MM.1S (cell line): ENCODE measurements at regions not wholly inside any gene's neighbourhood (a gene's known extent, or its start where the extent isn't known, plus 50 kb on each side); places are given as distances from the start of the nearest gene placed in this dataset.

ENCODE experiments used
- DNase-seq: peaks from one replicate; pipeline ENCODE4 v3.0.0-alpha.2; 2015
- H2AFZ ChIP-seq: fragments of 300-600 bp; sonication (generic); 2 replicates; pipeline ENCODE4 v1.6.0; 2016; ENCODE audit warnings: antibody characterized with exemption, low read length
- H3F3A ChIP-seq: fragments of 300-600 bp; sonication (generic); 2 replicates; pipeline ENCODE4 v1.6.1; 2016; ENCODE audit warnings: mild to moderate bottlenecking, antibody characterized with exemption, low read length, moderate library complexity, mixed read lengths; ENCODE audit not compliant: insufficient read depth
- H3K27ac ChIP-seq: fragments of 300-600 bp; sonication (generic); 2 replicates; pipeline ENCODE4 v1.5.1; 2016; ENCODE audit warnings: mild to moderate bottlenecking, low read length
- H3K27me3 ChIP-seq: fragments of 300-600 bp; sonication (generic); replicated peaks from 2 replicates; pipeline ENCODE4 v1.6.0; 2016; ENCODE audit warnings: low read length; ENCODE audit not compliant: insufficient read depth
- H3K36me3 ChIP-seq: fragments of 300-600 bp; sonication (generic); replicated peaks from 2 replicates; pipeline ENCODE4 v1.6.1; 2016; ENCODE audit warnings: mild to moderate bottlenecking, low read length, mixed read lengths; ENCODE audit not compliant: insufficient read depth
- H3K4me1 ChIP-seq: fragments of 300-600 bp; sonication (generic); 2 replicates; pipeline ENCODE4 v1.6.1; 2016; ENCODE audit warnings: low read length, mixed read lengths
- H3K4me2 ChIP-seq: fragments of 300-600 bp; sonication (generic); 2 replicates; pipeline ENCODE4 v1.6.0; 2016; ENCODE audit warnings: low read depth, low read length
- H3K4me3 ChIP-seq: fragments of 300-600 bp; sonication (generic); 2 replicates; pipeline ENCODE4 v1.5.1; 2016; ENCODE audit warnings: low read length, mixed read lengths
- H3K79me2 ChIP-seq: fragments of 300-600 bp; sonication (generic); 2 replicates; pipeline ENCODE4 v1.6.1; 2016; ENCODE audit warnings: mixed run types, low read length, mixed read lengths
- H3K9ac ChIP-seq: fragments of 300-600 bp; sonication (generic); 2 replicates; pipeline ENCODE4 v1.6.1; 2016; ENCODE audit warnings: low read length, mixed read lengths
- H3K9me2 ChIP-seq: fragments of 300-600 bp; sonication (generic); replicated peaks from 2 replicates; pipeline ENCODE4 v1.6.1; 2016; ENCODE audit warnings: mild to moderate bottlenecking, low read length, mixed read lengths; ENCODE audit not compliant: insufficient read depth
- H3K9me3 ChIP-seq: fragments of 300-600 bp; sonication (generic); replicated peaks from 2 replicates; pipeline ENCODE4 v1.6.1; 2016; ENCODE audit warnings: mild to moderate bottlenecking, low read length, mixed read lengths; ENCODE audit not compliant: insufficient read depth
- H4K20me1 ChIP-seq: fragments of 300-600 bp; sonication (generic); 2 replicates; pipeline ENCODE4 v1.6.1; 2016; ENCODE audit warnings: mild to moderate bottlenecking, low read length, moderate library complexity, mixed read lengths; ENCODE audit not compliant: insufficient read depth
- CTCF ChIP-seq: fragments of 300-600 bp; sonication (generic); IDR thresholded peaks from 2 replicates; pipeline ENCODE4 v1.5.1; 2016; ENCODE audit warnings: antibody characterized with exemption, low read length, mixed read lengths
- EZH2 ChIP-seq: fragments of 300-600 bp; sonication (generic); optimal IDR thresholded peaks from 2 replicates; pipeline ENCODE3; 2017; ENCODE audit warnings: low read depth, mild to moderate bottlenecking, antibody characterized with exemption, low read length, mixed read lengths
- EZH2phosphoT487 ChIP-seq: fragments of 300-600 bp; sonication (generic); IDR thresholded peaks from 2 replicates; pipeline ENCODE4 v1.6.1; 2018; ENCODE audit warnings: antibody characterized with exemption, low read length

GRCh38 chr6:157770946-157771345 is 52.1 kb upstream of the SNX9 start:
- H3K9me3 ChIP-seq = no peaks in the 10 kb centered on the region
- no peaks in the 10 kb centered on the region for H3F3A ChIP-seq
- H4K20me1 ChIP-seq = no peaks in the 10 kb centered on the region
- H3K27ac ChIP-seq = no peak overlapping the region
- no peaks in the 10 kb centered on the region for H3K36me3 ChIP-seq
- DNase-seq = no peak
- no peak overlapping the region for H3K4me2 ChIP-seq
- no peak overlapping the region for H3K4me3 ChIP-seq
- no peaks in the 10 kb centered on the region for H3K79me2 ChIP-seq
- no peak overlapping the region for H2AFZ ChIP-seq
- H3K9ac ChIP-seq = no peak overlapping the region
- no peaks in the 10 kb centered on the region for H3K9me2 ChIP-seq
- no peaks in the 10 kb centered on the region for H3K4me1 ChIP-seq
- no peaks in the 10 kb centered on the region for H3K27me3 ChIP-seq
- TF ChIP-seq EZH2phosphoT487 (no peak), EZH2 (no peak), CTCF (no peak)

GRCh38 chr6:157772820-157773219 is 50.2 kb upstream of the SNX9 start:
- TF ChIP-seq EZH2 (no peak), CTCF (no peak), EZH2phosphoT487 (no peak)
- Histone ChIP-seq H3K4me3 (no peak overlapping the region), H3K36me3 (no peaks in the 10 kb centered on the region), H3K9me2 (no peaks in the 10 kb centered on the region), H3F3A (no peaks in the 10 kb centered on the region), H3K9ac (no peak overlapping the region), H3K4me1 (no peaks in the 10 kb centered on the region), H2AFZ (no peak overlapping the region), H3K27me3 (no peaks in the 10 kb centered on the region), H4K20me1 (no peaks in the 10 kb centered on the region), H3K9me3 (no peaks in the 10 kb centered on the region), H3K79me2 (no peaks in the 10 kb centered on the region), H3K4me2 (no peak overlapping the region), H3K27ac (no peak overlapping the region)
- DNase-seq = no peak
